Adipocyte (in vitro differentiated cells): ENCODE measurements at regions not wholly inside any gene's neighbourhood (a gene's known extent, or its start where the extent isn't known, plus 50 kb on each side); places are given as distances from the start of the nearest gene placed in this dataset.

Source experiments
- DNase-seq: peaks from one replicate; pipeline ENCODE4 v3.0.0-alpha.2; 2015; ENCODE audit warnings: low read depth
- H3K27me3 ChIP-seq: replicated peaks from 2 replicates; pipeline ENCODE4 v1.7.0; 2013; ENCODE audit warnings: mild to moderate bottlenecking, low read length, moderate library complexity; ENCODE audit not compliant: control insufficient read depth, insufficient read depth
- H3K36me3 ChIP-seq: 2 replicates; pipeline ENCODE4 v1.7.0; 2013; ENCODE audit warnings: low read length, mild to moderate bottlenecking, moderate library complexity; ENCODE audit not compliant: control insufficient read depth, insufficient read depth, severe bottlenecking
- H3K4me1 ChIP-seq: 2 replicates; pipeline ENCODE4 v1.7.0; 2013; ENCODE audit warnings: mild to moderate bottlenecking, low read length, moderate library complexity; ENCODE audit not compliant: control insufficient read depth, insufficient read depth
- H3K4me3 ChIP-seq: 2 replicates; pipeline ENCODE4 v1.7.0; 2013; ENCODE audit warnings: mild to moderate bottlenecking, low read length, moderate library complexity
- H3K9ac ChIP-seq: 2 replicates; pipeline ENCODE4 v1.7.0; 2013; ENCODE audit warnings: mild to moderate bottlenecking, low read length, moderate library complexity
- H3K9me3 ChIP-seq: 2 replicates; pipeline ENCODE4 v1.7.0; 2013; ENCODE audit warnings: mild to moderate bottlenecking, low read length, moderate library complexity; ENCODE audit not compliant: control insufficient read depth

DNA sequence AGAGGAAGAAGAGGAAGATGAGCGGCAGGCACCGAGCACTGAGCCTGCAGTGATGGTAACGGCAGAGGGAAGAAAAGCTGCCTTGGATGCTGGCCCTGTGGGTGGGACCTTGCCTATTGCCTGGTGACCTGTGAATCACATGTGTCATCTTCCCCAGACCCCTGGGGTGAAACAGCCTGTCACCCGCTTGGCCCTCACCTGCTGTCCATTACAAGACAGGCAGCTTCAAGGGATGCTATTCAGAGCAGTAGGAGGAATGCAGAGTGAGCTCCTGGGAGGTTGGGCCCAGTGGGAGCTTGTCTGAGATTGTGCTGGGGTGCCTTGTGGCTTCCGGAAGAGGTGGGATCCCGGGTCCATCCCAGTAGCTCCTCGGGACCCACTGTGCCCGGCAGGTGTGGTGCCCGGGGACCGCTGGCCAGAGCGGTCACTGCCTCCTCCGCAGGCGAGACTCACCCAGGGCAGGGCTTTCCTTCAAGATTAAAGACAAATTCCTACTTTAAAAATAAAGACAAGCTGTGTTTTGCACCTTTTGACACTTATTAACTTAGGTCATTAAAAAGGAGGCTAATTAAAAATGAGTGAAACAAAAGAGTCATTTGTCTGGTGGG is 440.2 kb upstream of the MKI67 start:
- H3K9me3 ChIP-seq = peaks cover 16% of the 10 kb centered on the region
- DNase-seq = no peak
- H3K9ac ChIP-seq = no peak overlapping the region
- no peak overlapping the region for H3K4me3 ChIP-seq
- H3K4me1 ChIP-seq = no peaks in the 10 kb centered on the region
- H3K36me3 ChIP-seq = no peaks in the 10 kb centered on the region
- H3K27me3 ChIP-seq = peaks cover 38% of the 10 kb centered on the region

DNA sequence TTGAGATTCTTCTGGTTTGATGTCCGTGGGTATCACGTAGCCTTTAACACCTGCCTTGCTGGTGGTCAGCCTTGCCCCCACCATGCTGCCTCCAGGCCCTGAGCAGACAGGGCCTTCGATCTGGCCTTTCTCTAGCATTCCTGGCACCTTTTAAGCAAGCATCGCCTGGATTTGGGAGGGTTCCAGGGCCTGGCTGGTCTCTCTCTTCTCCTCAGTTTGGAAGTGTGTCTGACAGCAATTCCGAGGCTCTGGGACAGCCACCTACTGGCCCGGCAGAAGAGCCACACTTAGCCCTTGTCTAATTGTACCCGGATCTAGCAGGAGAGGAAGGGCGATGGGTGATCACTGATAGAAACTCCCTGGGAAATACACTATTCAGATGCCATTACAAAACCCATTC is 441.3 kb upstream of the MKI67 start:
- H3K27me3 ChIP-seq = peaks cover 41% of the 10 kb centered on the region
- no peak overlapping the region for H3K4me3 ChIP-seq
- H3K9ac ChIP-seq = no peak overlapping the region
- H3K36me3 ChIP-seq = no peaks in the 10 kb centered on the region
- H3K4me1 ChIP-seq = no peaks in the 10 kb centered on the region
- no peak for DNase-seq
- peaks cover 7% of the 10 kb centered on the region for H3K9me3 ChIP-seq

DNA sequence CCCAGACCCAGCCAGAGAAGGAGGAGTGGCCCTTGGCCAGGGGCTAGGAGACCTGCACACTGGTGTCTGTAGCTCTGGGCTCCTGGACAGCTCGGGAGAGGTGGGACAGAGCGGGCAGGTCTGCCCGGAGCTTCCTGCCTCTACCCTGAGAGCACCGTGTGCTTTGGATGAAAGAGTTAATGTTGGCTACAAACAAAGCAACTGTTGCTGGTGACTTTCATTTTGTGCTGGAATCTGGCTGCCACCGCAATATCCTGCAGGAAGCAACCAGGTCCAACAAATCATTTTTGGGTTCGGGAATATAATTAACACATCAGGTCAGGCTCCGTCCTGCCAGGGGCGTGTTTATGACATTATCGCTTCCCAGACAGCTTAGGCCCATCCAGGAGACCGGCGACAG is 441.8 kb upstream of the MKI67 start:
- Histone ChIP-seq H3K4me3 (no peak overlapping the region), H3K36me3 (no peaks in the 10 kb centered on the region), H3K9me3 (peaks cover 5% of the 10 kb centered on the region), H3K27me3 (peaks cover 41% of the 10 kb centered on the region), H3K9ac (no peak overlapping the region), H3K4me1 (no peaks in the 10 kb centered on the region)
- no peak for DNase-seq

DNA sequence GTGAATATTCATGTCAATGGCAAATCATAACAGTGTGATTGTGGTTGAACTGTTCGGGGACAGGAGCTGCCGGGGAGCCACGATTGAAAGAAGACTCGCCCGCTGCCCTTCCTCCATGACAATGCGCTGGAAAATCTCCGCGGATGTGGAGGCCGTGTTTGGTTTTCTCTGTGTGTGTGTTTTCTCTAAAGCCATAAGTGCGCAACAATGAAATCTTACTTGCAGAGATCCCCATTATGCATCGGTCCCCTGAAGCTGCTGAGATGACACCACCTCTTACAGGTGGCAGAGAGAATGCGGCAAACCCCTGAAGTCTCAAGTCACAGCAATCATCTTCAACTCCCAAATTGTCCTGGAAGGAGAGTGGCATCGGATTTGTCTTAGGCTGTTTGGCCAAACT is 442.3 kb upstream of the MKI67 start:
- H3K9me3 ChIP-seq = peaks cover 5% of the 10 kb centered on the region
- no peak overlapping the region for H3K4me3 ChIP-seq
- no peak overlapping the region for H3K9ac ChIP-seq
- no peak for DNase-seq
- H3K27me3 ChIP-seq = peaks cover 41% of the 10 kb centered on the region
- no peaks in the 10 kb centered on the region for H3K36me3 ChIP-seq
- no peaks in the 10 kb centered on the region for H3K4me1 ChIP-seq

DNA sequence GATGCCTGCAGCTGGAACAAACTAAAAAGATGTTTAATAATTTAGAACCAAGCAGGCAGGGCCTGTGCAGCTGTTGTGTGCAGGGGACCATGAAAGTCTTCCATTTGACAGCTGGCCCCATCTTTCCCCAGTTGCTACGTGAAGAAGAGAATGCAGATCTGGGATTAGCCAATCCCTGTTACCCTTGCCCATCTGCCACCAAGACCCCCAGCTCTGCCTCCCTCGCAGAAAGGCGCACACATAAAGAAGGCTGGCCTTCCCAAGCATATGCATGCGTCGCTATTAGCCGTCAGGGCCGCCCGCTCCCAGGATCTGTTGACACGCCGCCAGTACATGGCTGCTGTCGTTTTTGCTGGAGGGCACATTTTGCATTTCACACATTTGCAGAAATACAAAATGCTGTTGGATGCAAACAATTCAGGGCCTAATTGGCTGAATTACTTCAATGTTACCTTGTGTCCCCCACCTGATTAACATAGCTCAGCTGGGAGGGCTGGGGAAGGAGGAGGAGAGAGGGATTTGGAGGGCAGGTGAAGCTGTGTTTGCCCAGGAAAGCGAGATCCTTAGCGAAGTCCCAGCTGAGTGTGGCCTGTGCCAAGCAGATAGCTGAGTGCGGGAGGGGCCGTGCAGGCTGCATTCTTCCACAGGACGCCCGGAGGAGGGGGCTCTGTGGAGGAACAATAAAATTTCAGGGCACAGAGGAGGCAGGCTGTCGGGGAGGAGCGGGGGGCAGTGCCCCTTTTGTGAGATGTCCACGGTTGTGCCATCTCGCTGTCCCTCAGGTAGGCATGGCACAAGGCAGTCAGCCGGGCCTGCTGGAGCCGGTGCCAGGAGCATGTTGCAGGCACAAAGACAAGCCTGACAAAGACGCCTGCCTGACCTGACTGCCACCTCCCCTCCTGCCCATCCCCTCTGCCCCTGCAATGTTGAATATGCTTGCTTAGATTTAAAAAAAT is 443.0 kb upstream of the MKI67 start:
- H3K36me3 ChIP-seq = no peaks in the 10 kb centered on the region
- no peak overlapping the region for H3K4me3 ChIP-seq
- H3K9ac ChIP-seq = no peak overlapping the region
- peaks cover 41% of the 10 kb centered on the region for H3K27me3 ChIP-seq
- H3K4me1 ChIP-seq = no peaks in the 10 kb centered on the region
- no peak for DNase-seq
- H3K9me3 ChIP-seq = peaks cover 5% of the 10 kb centered on the region

DNA sequence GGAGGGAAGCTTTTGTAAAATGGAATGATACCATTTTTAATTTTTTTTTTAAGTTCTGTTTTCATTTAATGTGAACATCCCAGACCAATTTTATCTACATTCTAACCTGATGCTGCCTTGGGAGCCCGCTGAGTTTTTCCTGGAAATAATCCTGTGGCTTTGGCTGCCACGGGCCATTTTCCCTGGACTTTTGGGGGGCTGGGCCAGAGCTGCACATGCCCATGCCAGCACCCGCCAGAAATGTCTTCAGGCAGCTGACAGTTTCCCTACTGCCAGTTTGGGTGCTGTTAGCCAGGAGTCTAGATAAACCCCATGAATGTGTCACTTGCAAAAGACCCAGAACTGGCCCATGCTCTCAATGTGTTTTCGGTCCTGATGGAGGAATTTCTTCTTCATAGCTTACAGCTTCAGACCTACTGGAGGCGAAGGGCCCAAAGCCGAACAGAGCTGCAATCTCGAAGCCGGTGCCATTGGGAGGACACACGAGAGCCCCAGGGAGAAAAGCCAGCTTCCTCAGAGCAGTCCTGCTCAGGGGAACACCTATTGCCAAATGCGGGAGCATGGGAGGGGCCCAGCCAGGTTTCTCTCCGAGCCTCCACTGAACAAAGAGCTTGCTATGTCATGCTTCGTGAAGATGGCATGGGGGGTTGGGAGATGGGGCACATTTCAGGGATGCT is 444.2 kb upstream of the MKI67 start:
- H3K4me1 ChIP-seq = no peaks in the 10 kb centered on the region
- H3K36me3 ChIP-seq = no peaks in the 10 kb centered on the region
- no peak for DNase-seq
- H3K4me3 ChIP-seq = no peak overlapping the region
- H3K9ac ChIP-seq = no peak overlapping the region
- H3K9me3 ChIP-seq = no peaks in the 10 kb centered on the region
- H3K27me3 ChIP-seq = peaks cover 36% of the 10 kb centered on the region

DNA sequence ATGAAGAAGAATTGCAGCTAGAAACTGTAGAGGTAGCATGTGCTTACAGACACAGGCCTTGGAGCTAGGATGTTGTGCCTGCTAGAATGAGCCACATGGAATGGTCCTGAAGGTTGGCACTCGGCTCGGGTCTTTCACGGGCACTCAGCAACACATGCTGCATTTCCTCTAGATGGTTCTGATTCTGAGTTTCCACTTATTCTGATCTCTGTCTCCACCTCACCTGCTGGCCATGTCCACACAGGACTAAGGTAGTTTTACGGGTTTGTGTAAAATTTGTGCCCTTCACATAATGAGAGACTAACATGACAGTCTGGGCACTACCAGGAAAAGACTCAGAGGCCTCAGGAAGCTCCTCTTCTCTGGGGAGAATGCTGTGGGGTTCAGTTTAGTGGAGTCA is 444.8 kb upstream of the MKI67 start:
- Histone ChIP-seq H3K9ac (no peak overlapping the region), H3K36me3 (no peaks in the 10 kb centered on the region), H3K4me1 (no peaks in the 10 kb centered on the region), H3K9me3 (no peaks in the 10 kb centered on the region), H3K27me3 (peaks cover 30% of the 10 kb centered on the region), H3K4me3 (no peak overlapping the region)
- DNase-seq = no peak

DNA sequence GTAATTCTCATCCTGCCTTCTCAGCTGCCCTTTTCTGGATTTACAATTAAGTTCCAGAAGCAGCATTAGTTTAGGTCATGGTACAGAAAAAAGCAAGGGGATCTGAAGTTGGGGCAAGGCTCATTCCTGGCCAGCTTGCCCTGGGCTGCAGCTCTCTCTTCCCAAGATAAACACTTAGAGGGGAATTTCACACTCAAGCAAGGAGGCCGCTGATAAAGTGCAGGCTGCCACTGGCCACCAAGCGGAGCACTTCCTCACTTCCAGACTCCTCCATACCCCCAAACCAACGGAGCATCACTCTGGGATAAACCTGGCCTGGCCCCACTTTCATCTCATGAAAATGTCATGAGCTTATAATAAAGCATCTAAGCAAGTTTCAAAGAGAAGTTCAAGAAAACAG is 445.5 kb upstream of the MKI67 start:
- Histone ChIP-seq H3K36me3 (no peaks in the 10 kb centered on the region), H3K4me3 (no peak overlapping the region), H3K4me1 (no peaks in the 10 kb centered on the region), H3K9me3 (no peaks in the 10 kb centered on the region), H3K9ac (no peak overlapping the region), H3K27me3 (peaks cover 26% of the 10 kb centered on the region)
- no peak for DNase-seq

DNA sequence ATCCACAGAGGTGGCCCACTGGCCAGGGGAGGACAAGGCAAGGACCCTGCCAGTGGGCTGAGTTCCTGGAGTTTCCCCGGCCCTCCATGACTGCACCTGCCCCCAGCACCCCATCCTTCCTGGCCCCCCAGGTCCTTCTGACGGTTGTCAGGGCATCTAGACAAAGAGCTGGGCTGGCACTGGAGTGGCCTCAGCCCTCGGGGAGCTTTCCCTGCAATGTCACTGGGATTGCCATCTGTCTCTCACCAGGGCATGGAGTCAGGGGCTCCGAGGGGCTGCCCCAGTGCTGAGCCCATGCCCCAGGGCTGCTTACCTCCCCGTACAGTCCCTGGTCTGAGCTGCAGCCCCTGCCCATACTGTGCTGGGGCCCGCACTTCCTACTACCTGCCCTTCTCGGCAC is 446.5 kb upstream of the MKI67 start:
- Histone ChIP-seq H3K27me3 (peaks cover 16% of the 10 kb centered on the region), H3K36me3 (no peaks in the 10 kb centered on the region), H3K4me1 (peaks cover 7% of the 10 kb centered on the region), H3K9ac (no peak overlapping the region), H3K9me3 (no peaks in the 10 kb centered on the region), H3K4me3 (no peak overlapping the region)
- no peak for DNase-seq

DNA sequence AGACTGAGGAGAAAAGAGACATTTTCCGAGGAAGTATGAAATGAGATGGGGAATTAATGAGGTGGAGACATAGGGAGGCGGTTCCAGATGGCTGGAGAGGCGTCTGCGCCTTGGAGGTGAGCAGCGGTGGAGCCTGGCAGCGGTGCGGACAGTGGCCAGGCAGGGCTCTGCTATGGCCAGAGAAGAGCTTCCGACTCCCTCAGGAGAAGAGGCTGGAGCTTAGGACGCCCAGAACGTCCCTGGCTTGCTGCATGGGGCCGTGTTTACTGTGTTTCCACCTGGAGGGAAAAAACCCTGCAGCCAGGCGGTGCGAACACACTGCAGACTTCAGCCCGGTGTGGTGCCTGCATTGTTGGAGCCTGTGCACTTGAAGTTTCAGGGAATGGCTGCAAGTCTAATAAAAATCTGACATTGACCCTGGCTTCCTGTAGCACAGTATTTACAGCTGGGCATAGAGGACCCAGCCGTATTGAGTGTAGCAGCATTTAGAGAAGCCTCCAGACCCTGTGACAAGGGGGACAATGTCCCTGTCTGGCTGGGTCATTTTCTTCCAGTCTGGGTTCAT is 447.1 kb upstream of the MKI67 start:
- Histone ChIP-seq H3K9ac (no peak overlapping the region), H3K9me3 (no peaks in the 10 kb centered on the region), H3K27me3 (peaks cover 11% of the 10 kb centered on the region), H3K4me1 (peaks cover 7% of the 10 kb centered on the region), H3K36me3 (no peaks in the 10 kb centered on the region), H3K4me3 (no peak overlapping the region)
- no peak for DNase-seq

DNA sequence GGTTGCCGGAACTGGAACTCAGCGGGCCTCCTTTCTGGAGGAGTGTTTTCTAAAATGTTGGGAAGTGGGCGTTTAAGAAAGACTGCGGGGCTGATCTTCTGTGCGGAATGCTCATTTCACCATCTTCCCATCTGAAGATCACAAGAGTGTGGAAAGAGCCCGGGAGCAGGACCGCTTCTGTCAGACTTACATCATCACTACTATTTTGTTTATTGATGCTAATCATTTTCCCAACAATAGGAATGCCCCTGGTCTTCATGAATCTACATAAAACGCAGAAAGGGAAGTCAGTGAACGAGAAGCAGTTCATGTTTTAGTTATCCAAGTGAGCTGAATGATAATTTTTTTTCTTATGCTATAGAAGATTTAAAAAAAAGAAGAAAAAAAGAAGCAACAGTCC is 447.8 kb upstream of the MKI67 start:
- Histone ChIP-seq H3K4me1 (peaks cover 7% of the 10 kb centered on the region), H3K9me3 (no peaks in the 10 kb centered on the region), H3K9ac (no peak overlapping the region), H3K27me3 (peaks cover 7% of the 10 kb centered on the region), H3K36me3 (no peaks in the 10 kb centered on the region), H3K4me3 (no peak overlapping the region)
- no peak for DNase-seq
